PC-3 (cell line): ENCODE measurements at regions not wholly inside any gene's neighbourhood (a gene's known extent, or its start where the extent isn't known, plus 50 kb on each side); places are given as distances from the start of the nearest gene placed in this dataset.

ENCODE experiments used
- ATAC-seq: fragments of 200-7000 bp; cut with Tn5 transposase; 2 replicates; pipeline ENCODE4 v1.9.1; 2020; ENCODE audit warnings: mild to moderate bottlenecking, moderate library complexity
- BruUV-seq: library from RNA; stranded (reverse); fragments of 400-500 nt; replicated peaks from 2 replicates; lab custom pipeline; 2021; lab: Mats Ljungman, UMichigan
- CTCF ChIA-PET: fragments of 300-600 bp; sonication (Branson Sonifier 250); formaldehyde crosslinking; loops from one replicate; lab custom pipeline; 2022; ENCODE audit warnings: antibody characterized with exemption; lab: Charles Lee
- POLR2A ChIA-PET: fragments of 300-600 bp; sonication (Branson Sonifier 250); formaldehyde crosslinking; loops from one replicate; lab custom pipeline; 2022; ENCODE audit warnings: antibody characterized with exemption; ENCODE audit not compliant: unreplicated experiment; lab: Charles Lee
- DNase-seq: peaks from one replicate; pipeline ENCODE4 v3.0.0-alpha.2; 2015
- H2AFZ ChIP-seq: fragments of 300-600 bp; sonication (generic); 2 replicates; pipeline ENCODE4 v1.6.0; 2016; ENCODE audit warnings: antibody characterized with exemption, low read length
- H3F3A ChIP-seq: fragments of 300-600 bp; sonication (generic); one replicate; pipeline ENCODE4 v1.6.0; 2017; ENCODE audit warnings: antibody characterized with exemption, low read length, control low read depth, mild to moderate bottlenecking; ENCODE audit not compliant: unreplicated experiment
- H3K27ac ChIP-seq: fragments of 300-600 bp; sonication (generic); 2 replicates; pipeline ENCODE4 v1.5.1; 2016; ENCODE audit warnings: mild to moderate bottlenecking, low read length
- H3K27me3 ChIP-seq: fragments of 300-600 bp; sonication (generic); 2 replicates; pipeline ENCODE4 v1.6.1; 2016; ENCODE audit warnings: low read length, mixed read lengths
- H3K36me3 ChIP-seq: fragments of 300-600 bp; sonication (generic); 2 replicates; pipeline ENCODE4 v1.6.1; 2016; ENCODE audit warnings: low read depth, mixed run types, low read length, mixed read lengths
- H3K4me1 ChIP-seq: fragments of 300-600 bp; sonication (generic); 2 replicates; pipeline ENCODE4 v1.5.1; 2016; ENCODE audit warnings: low read length; ENCODE audit not compliant: insufficient read depth
- H3K4me2 ChIP-seq: fragments of 300-600 bp; sonication (generic); 2 replicates; pipeline ENCODE4 v1.6.0; 2016; ENCODE audit warnings: low read length
- H3K4me3 ChIP-seq: fragments of 300-600 bp; sonication (generic); 2 replicates; pipeline ENCODE4 v1.5.1; 2016; ENCODE audit warnings: mild to moderate bottlenecking, low read length, mixed read lengths
- H3K79me2 ChIP-seq: fragments of 300-600 bp; sonication (generic); 2 replicates; pipeline ENCODE4 v1.6.1; 2017; ENCODE audit warnings: low read length, mixed read lengths
- H3K9ac ChIP-seq: fragments of 300-600 bp; sonication (generic); 2 replicates; pipeline ENCODE4 v1.6.0; 2016; ENCODE audit warnings: mild to moderate bottlenecking, low read length
- H3K9me2 ChIP-seq: fragments of 300-600 bp; sonication (generic); replicated peaks from 2 replicates; pipeline ENCODE4 v1.6.1; 2016; ENCODE audit warnings: mixed run types, low read length, mixed read lengths
- H3K9me3 ChIP-seq: fragments of 300-600 bp; sonication (generic); 2 replicates; pipeline ENCODE4 v1.6.1; 2016; ENCODE audit warnings: low read length, mixed read lengths
- H4K20me1 ChIP-seq: fragments of 300-600 bp; sonication (generic); 2 replicates; pipeline ENCODE4 v1.6.1; 2016; ENCODE audit warnings: low read length, mixed read lengths
- EZH2 ChIP-seq: fragments of 300-600 bp; sonication (generic); IDR thresholded peaks from one replicate; pipeline ENCODE4 v1.6.1; 2017; ENCODE audit warnings: antibody characterized with exemption, mild to moderate bottlenecking, low read length; ENCODE audit not compliant: unreplicated experiment
- EZH2phosphoT487 ChIP-seq: fragments of 300-600 bp; sonication (generic); IDR thresholded peaks from 2 replicates; pipeline ENCODE4 v1.6.1; 2018; ENCODE audit warnings: mild to moderate bottlenecking, antibody characterized with exemption, low read length, borderline replicate concordance
- intact Hi-C: fragments of 100-400 bp; cut with micrococcal nuclease; formaldehyde crosslinking; loops from 2 replicates; pipeline ENCODE4 v1.9.0; 2023
- TF ChIP-seq, protein P1 (sequence below): fragments of 300-600 bp; sonication (generic); conservative IDR thresholded peaks from 2 replicates; pipeline ENCODE4 v1.5.1; 2017; ENCODE audit warnings: antibody characterized with exemption, low read depth, mild to moderate bottlenecking, low read length

DNA sequence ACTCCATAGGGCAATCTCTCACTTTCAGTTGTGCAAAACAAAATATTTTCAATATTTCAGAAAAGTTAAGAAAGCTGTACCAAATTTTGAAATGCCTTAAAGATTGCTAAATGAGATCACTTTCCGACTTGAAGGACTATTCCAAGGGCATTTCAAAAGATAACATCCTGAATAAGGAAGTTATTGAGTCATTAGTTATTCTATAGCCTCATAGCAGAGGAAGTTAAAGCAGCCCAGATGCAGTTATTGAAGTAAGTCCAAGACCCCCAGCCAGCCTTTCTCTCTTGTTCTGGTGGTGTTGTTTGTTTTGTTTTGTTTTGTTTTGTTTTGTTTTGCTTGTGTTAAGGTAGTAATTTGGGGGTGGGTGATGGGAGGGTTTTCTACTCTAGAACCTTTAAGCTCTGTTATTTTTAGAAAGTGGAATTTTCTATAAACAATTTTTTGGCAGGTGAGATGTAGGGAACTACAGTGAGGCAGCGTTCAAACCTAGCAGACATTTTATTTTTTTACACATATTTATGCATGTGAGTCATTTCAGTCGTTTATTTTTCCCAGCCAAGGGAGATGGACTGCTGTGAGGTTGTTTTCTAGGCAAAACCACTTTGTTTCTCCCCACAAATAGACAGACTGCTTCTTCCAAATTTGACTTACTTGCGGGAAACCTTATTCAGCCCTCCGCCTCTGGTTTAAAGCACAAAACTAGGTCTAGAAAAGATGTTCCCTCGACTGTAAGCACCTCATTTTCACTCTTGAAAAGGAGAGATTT, 216.3 kb upstream of the ARPP21 start:
- ChIA-PET CTCF (no interaction called here), POLR2A (no interaction called here)
- H3K36me3 ChIP-seq: no peaks in the 10 kb centered on the region
- no peaks in the 10 kb centered on the region for H3K4me1 ChIP-seq
- DNase-seq (no peak), ATAC-seq (no peak)
- H3K9me2 ChIP-seq: no peaks in the 10 kb centered on the region
- H3F3A ChIP-seq: no peaks in the 10 kb centered on the region
- no peak overlapping the region for H3K9ac ChIP-seq
- no peaks in the 10 kb centered on the region for H4K20me1 ChIP-seq
- intact Hi-C loops: no loop called here
- H2AFZ ChIP-seq: no peak overlapping the region
- H3K27me3 ChIP-seq: no peaks in the 10 kb centered on the region
- H3K4me2 ChIP-seq: no peak overlapping the region
- H3K27ac ChIP-seq: no peak overlapping the region
- H3K9me3 ChIP-seq: peaks cover 21% of the 10 kb centered on the region; the same call in 1 of the 2 replicates
- no peaks in the 10 kb centered on the region for H3K79me2 ChIP-seq
- BruUV-seq: no TSS peak
- TF ChIP-seq, protein P1, sequence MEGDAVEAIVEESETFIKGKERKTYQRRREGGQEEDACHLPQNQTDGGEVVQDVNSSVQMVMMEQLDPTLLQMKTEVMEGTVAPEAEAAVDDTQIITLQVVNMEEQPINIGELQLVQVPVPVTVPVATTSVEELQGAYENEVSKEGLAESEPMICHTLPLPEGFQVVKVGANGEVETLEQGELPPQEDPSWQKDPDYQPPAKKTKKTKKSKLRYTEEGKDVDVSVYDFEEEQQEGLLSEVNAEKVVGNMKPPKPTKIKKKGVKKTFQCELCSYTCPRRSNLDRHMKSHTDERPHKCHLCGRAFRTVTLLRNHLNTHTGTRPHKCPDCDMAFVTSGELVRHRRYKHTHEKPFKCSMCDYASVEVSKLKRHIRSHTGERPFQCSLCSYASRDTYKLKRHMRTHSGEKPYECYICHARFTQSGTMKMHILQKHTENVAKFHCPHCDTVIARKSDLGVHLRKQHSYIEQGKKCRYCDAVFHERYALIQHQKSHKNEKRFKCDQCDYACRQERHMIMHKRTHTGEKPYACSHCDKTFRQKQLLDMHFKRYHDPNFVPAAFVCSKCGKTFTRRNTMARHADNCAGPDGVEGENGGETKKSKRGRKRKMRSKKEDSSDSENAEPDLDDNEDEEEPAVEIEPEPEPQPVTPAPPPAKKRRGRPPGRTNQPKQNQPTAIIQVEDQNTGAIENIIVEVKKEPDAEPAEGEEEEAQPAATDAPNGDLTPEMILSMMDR: no peak
- TF ChIP-seq EZH2: no peak
- no peak for TF ChIP-seq EZH2phosphoT487
- H3K4me3 ChIP-seq: no peak overlapping the region

- BruUV-seq: no TSS peak
- Histone ChIP-seq H3K9me2 (no peaks in the 10 kb centered on the region), H3K36me3 (no peaks in the 10 kb centered on the region), H2AFZ (no peak overlapping the region), H3F3A (no peaks in the 10 kb centered on the region), H3K27me3 (no peaks in the 10 kb centered on the region), H3K4me3 (no peak overlapping the region), H3K9me3 (peaks cover 13% of the 10 kb centered on the region; the same call in 1 of the 2 replicates), H3K27ac (no peak overlapping the region), H3K4me2 (no peak overlapping the region), H3K9ac (no peak overlapping the region), H3K4me1 (no peaks in the 10 kb centered on the region), H4K20me1 (no peaks in the 10 kb centered on the region), H3K79me2 (no peaks in the 10 kb centered on the region)
- ChIA-PET POLR2A (no interaction called here), CTCF (no interaction called here)
- intact Hi-C loops: no loop called here
- TF ChIP-seq EZH2: no peak
- TF ChIP-seq, protein P1: no peak
- no peak for TF ChIP-seq EZH2phosphoT487
- DNase-seq (no peak), ATAC-seq (no peak)
Observed at GRCh38 chr3:35426366-35426958, 212.9 kb upstream of the ARPP21 start.

- Histone ChIP-seq H3K9me3 (peaks cover 10% of the 10 kb centered on the region), H3K27ac (no peak overlapping the region), H3K36me3 (no peaks in the 10 kb centered on the region), H3K4me1 (no peaks in the 10 kb centered on the region), H3K27me3 (no peaks in the 10 kb centered on the region), H4K20me1 (no peaks in the 10 kb centered on the region), H3F3A (no peaks in the 10 kb centered on the region), H3K9ac (no peak overlapping the region), H3K9me2 (no peaks in the 10 kb centered on the region), H3K79me2 (no peaks in the 10 kb centered on the region), H3K4me2 (no peak overlapping the region), H3K4me3 (no peak overlapping the region), H2AFZ (no peak overlapping the region)
- DNase-seq (no peak), ATAC-seq (no peak)
- BruUV-seq: no TSS peak
- ChIA-PET POLR2A (no interaction called here), CTCF (no interaction called here)
- intact Hi-C loops: no loop called here
- no peak for TF ChIP-seq EZH2
- no peak for TF ChIP-seq EZH2phosphoT487
- TF ChIP-seq, protein P1: no peak
Observed at GRCh38 chr3:35437381-35437780, 201.9 kb upstream of the ARPP21 start.
